ENCODE measurements at regions not wholly inside any gene's neighbourhood (a gene's known extent, or its start where the extent isn't known, plus 50 kb on each side); places are given as distances from the start of the nearest gene placed in this dataset.

- H4K20me1 ChIP-seq (ENCODE audit: insufficient read depth, low read length): no peaks in the 10 kb centered on the region
- H3K9ac ChIP-seq (ENCODE audit: low read length): no peak overlapping the region
- H3K4me3 ChIP-seq (ENCODE audit: low read length): no peak overlapping the region
- H2AFZ ChIP-seq (ENCODE audit: low read depth, low read length): no peak overlapping the region
- H3K79me2 ChIP-seq (ENCODE audit: low read length): no peaks in the 10 kb centered on the region
- no peaks in the 10 kb centered on the region for H3K4me1 ChIP-seq (ENCODE audit: low read length)
- no peak overlapping the region for H3K4me2 ChIP-seq (ENCODE audit: low read length)
- no peaks in the 10 kb centered on the region for H3K27me3 ChIP-seq (ENCODE audit: low read depth, low read length)
- no peaks in the 10 kb centered on the region for H3K9me3 ChIP-seq (ENCODE audit: insufficient read depth, low read length)
- TF ChIP-seq CTCF (IDR thresholded peaks at IDR 0.05; ENCODE audit: low read depth, low read length): no peak
- TF ChIP-seq EZH2phosphoT487 (IDR thresholded peaks at IDR 0.05; ENCODE audit: low read depth): no peak
- H3K36me3 ChIP-seq (replicated peaks; ENCODE audit: low read depth, low read length): no peaks in the 10 kb centered on the region
- H3K27ac ChIP-seq (ENCODE audit: low read length): no peak overlapping the region
Observed at GRCh38 chr5:15106530-15107283, 235.1 kb upstream of the ANKH start.

- no peaks in the 10 kb centered on the region for H3K36me3 ChIP-seq (replicated peaks; ENCODE audit: low read depth, low read length)
- no peaks in the 10 kb centered on the region for H3K9me3 ChIP-seq (ENCODE audit: insufficient read depth, low read length)
- H3K4me2 ChIP-seq (ENCODE audit: low read length): no peak overlapping the region
- H3K4me3 ChIP-seq (ENCODE audit: low read length): no peak overlapping the region
- H3K79me2 ChIP-seq (ENCODE audit: low read length): no peaks in the 10 kb centered on the region
- no peak overlapping the region for H2AFZ ChIP-seq (ENCODE audit: low read depth, low read length)
- TF ChIP-seq EZH2phosphoT487 (IDR thresholded peaks at IDR 0.05; ENCODE audit: low read depth) (no peak), CTCF (IDR thresholded peaks at IDR 0.05; ENCODE audit: low read depth, low read length) (peak; percentile 64)
- H3K27me3 ChIP-seq (ENCODE audit: low read depth, low read length): no peaks in the 10 kb centered on the region
- no peak overlapping the region for H3K9ac ChIP-seq (ENCODE audit: low read length)
- no peak overlapping the region for H3K27ac ChIP-seq (ENCODE audit: low read length)
- H3K4me1 ChIP-seq (ENCODE audit: low read length): no peaks in the 10 kb centered on the region
- no peaks in the 10 kb centered on the region for H4K20me1 ChIP-seq (ENCODE audit: insufficient read depth, low read length)
Observed at GRCh38 chr5:15105799-15106393, 234.3 kb upstream of the ANKH start.

- Histone ChIP-seq H2AFZ (ENCODE audit: low read depth, low read length) (no peak overlapping the region), H3K36me3 (replicated peaks; ENCODE audit: low read depth, low read length) (no peaks in the 10 kb centered on the region), H3K4me1 (ENCODE audit: low read length) (no peaks in the 10 kb centered on the region), H3K9me3 (ENCODE audit: insufficient read depth, low read length) (no peaks in the 10 kb centered on the region), H4K20me1 (ENCODE audit: insufficient read depth, low read length) (no peaks in the 10 kb centered on the region), H3K79me2 (ENCODE audit: low read length) (no peaks in the 10 kb centered on the region), H3K9ac (ENCODE audit: low read length) (no peak overlapping the region), H3K27ac (ENCODE audit: low read length) (no peak overlapping the region), H3K4me2 (ENCODE audit: low read length) (no peak overlapping the region), H3K27me3 (ENCODE audit: low read depth, low read length) (no peaks in the 10 kb centered on the region), H3K4me3 (ENCODE audit: low read length) (no peak overlapping the region)
- TF ChIP-seq EZH2phosphoT487 (IDR thresholded peaks at IDR 0.05; ENCODE audit: low read depth) (no peak), CTCF (IDR thresholded peaks at IDR 0.05; ENCODE audit: low read depth, low read length) (no peak)
Observed at GRCh38 chr5:15103864-15104263, 232.3 kb upstream of the ANKH start.

GRCh38 chr5:15103130-15103529 lies 231.6 kb upstream of the ANKH start:
- no peaks in the 10 kb centered on the region for H3K27me3 ChIP-seq (ENCODE audit: low read depth, low read length)

More at GRCh38 chr5:15103130-15103529, 231.6 kb upstream of the ANKH start:
- no peaks in the 10 kb centered on the region for H3K79me2 ChIP-seq (ENCODE audit: low read length)
- H3K4me3 ChIP-seq (ENCODE audit: low read length): no peak overlapping the region
- no peaks in the 10 kb centered on the region for H3K9me3 ChIP-seq (ENCODE audit: insufficient read depth, low read length)
- no peaks in the 10 kb centered on the region for H3K4me1 ChIP-seq (ENCODE audit: low read length)
- H3K27ac ChIP-seq (ENCODE audit: low read length): no peak overlapping the region
- H2AFZ ChIP-seq (ENCODE audit: low read depth, low read length): no peak overlapping the region
- H4K20me1 ChIP-seq (ENCODE audit: insufficient read depth, low read length): no peaks in the 10 kb centered on the region
- H3K4me2 ChIP-seq (ENCODE audit: low read length): no peak overlapping the region
- H3K9ac ChIP-seq (ENCODE audit: low read length): no peak overlapping the region
- no peak for TF ChIP-seq EZH2phosphoT487 (IDR thresholded peaks at IDR 0.05; ENCODE audit: low read depth)
- TF ChIP-seq CTCF (IDR thresholded peaks at IDR 0.05; ENCODE audit: low read depth, low read length): no peak
- no peaks in the 10 kb centered on the region for H3K36me3 ChIP-seq (replicated peaks; ENCODE audit: low read depth, low read length)

All from OCI-LY3 (cell line).